ENCODE measurements at regions not wholly inside any gene's neighbourhood (a gene's known extent, or its start where the extent isn't known, plus 50 kb on each side); places are given as distances from the start of the nearest gene placed in this dataset.

- TF ChIP-seq CTCF (IDR thresholded peaks at IDR 0.05; ENCODE audit: low read depth, low read length) (no peak), MAX (IDR thresholded peaks at IDR 0.05; ENCODE audit: low read depth, low read length) (no peak), POLR2A (IDR thresholded peaks at IDR 0.05; ENCODE audit: extremely low read depth, insufficient read length) (no peak)
These were observed 72.6 kb upstream of the ALDH1A3 start for GRCh38 chr15:100807028-100807427.
